H1 (cell line): ENCODE measurements at regions not wholly inside any gene's neighbourhood (a gene's known extent, or its start where the extent isn't known, plus 50 kb on each side); places are given as distances from the start of the nearest gene placed in this dataset.
"Not testable (repeated sequence)": the region's sequence is repeated elsewhere in the genome, so short reads cannot be mapped to it uniquely, and the experiment has no call there.

ENCODE experiments used
- CTCF ChIA-PET: fragments of 300-600 bp; sonication (Branson Sonifier 250); formaldehyde crosslinking; loops from one replicate; lab custom pipeline; 2021; ENCODE audit not compliant: partially characterized antibody; lab: Charles Lee
- POLR2A ChIA-PET: fragments of 300-600 bp; sonication (Branson Sonifier 250); formaldehyde crosslinking; loops from one replicate; lab custom pipeline; 2021; ENCODE audit warnings: inconsistent platforms; ENCODE audit not compliant: partially characterized antibody; lab: Charles Lee
- DNase-seq, 2 experiments: peaks; one replicate each; pipeline versions ENCODE4 v3.0.0 to v3.0.0-alpha.2; 2010 to 2022; ENCODE audit warnings: low spot score in 2 of 2, low read depth in 1 of 2, mixed read lengths in 1 of 2
- FAIRE-seq: peaks from 2 replicates; lab custom pipeline; 2011; peaks lifted over from hg19 to GRCh38; lab: Jason Lieb, UNC
- H2AFZ ChIP-seq: 2 replicates; pipeline ENCODE4 v1.8.1; 2012; ENCODE audit warnings: low read length, inconsistent platforms
- H2AK5ac ChIP-seq: 2 replicates; pipeline ENCODE4 v1.6.1; 2013; ENCODE audit warnings: low read depth, low read length
- H2BK120ac ChIP-seq: replicated peaks from 2 replicates; pipeline ENCODE3; 2013; ENCODE audit warnings: low read depth, low read length, inconsistent platforms
- H2BK12ac ChIP-seq: 2 replicates; pipeline ENCODE4 v1.6.1; 2013; ENCODE audit warnings: low read depth, low read length
- H2BK15ac ChIP-seq: 2 replicates; pipeline ENCODE4 v1.6.1; 2013; ENCODE audit warnings: low read length
- H2BK20ac ChIP-seq: 2 replicates; pipeline ENCODE4 v1.6.1; 2013; ENCODE audit warnings: low read length
- H2BK5ac ChIP-seq: 2 replicates; pipeline ENCODE4 v1.6.1; 2013; ENCODE audit warnings: low read depth, low read length
- H3K14ac ChIP-seq: 2 replicates; pipeline ENCODE4 v1.6.1; 2013; ENCODE audit warnings: inconsistent platforms; ENCODE audit not compliant: insufficient read length
- H3K18ac ChIP-seq: 2 replicates; pipeline ENCODE4 v1.6.1; 2013; ENCODE audit warnings: low read length; ENCODE audit errors: extremely low read depth
- H3K23ac ChIP-seq: 2 replicates; pipeline ENCODE4 v1.6.1; 2013; ENCODE audit warnings: inconsistent platforms; ENCODE audit not compliant: insufficient read length
- H3K23me2 ChIP-seq: 2 replicates; pipeline ENCODE4 v1.6.1; 2013; ENCODE audit warnings: low read depth, low read length
- H3K27ac ChIP-seq: 2 replicates; pipeline ENCODE4 v1.6.1; 2011; ENCODE audit warnings: low read depth, low read length, inconsistent platforms
- H3K27me3 ChIP-seq, 4 experiments: replicated peaks in 1 of 4; 1 replicate in 1 of 4; 2 replicates in 3 of 4; pipeline versions ENCODE4 v1.6.1 to v1.8.1; 2011 to 2013; ENCODE audit warnings: low read length in 3 of 4, mild to moderate bottlenecking in 3 of 4, inconsistent platforms in 2 of 4, mixed read lengths in 2 of 4, moderate library complexity in 1 of 4; ENCODE audit not compliant: control insufficient read depth in 3 of 4, insufficient read depth in 3 of 4; ENCODE audit errors: extremely low read depth in 1 of 4
- H3K36me3 ChIP-seq, 4 experiments: 2 replicates each; pipeline versions ENCODE4 v1.6.1 to v1.8.1; 2011 to 2013; ENCODE audit warnings: mild to moderate bottlenecking in 4 of 4, low read length in 3 of 4, moderate library complexity in 2 of 4, control low read depth in 1 of 4, inconsistent platforms in 1 of 4; ENCODE audit not compliant: insufficient read depth in 4 of 4, control insufficient read depth in 2 of 4
- H3K4ac ChIP-seq: replicated peaks from 2 replicates; pipeline ENCODE3; 2013; ENCODE audit warnings: low read length, low read depth, mixed read lengths, inconsistent platforms; ENCODE audit not compliant: insufficient read length
- H3K4me1 ChIP-seq, 4 experiments: replicated peaks in 1 of 4; 1 replicate in 1 of 4; 2 replicates in 3 of 4; pipeline versions ENCODE4 v1.6.1 to v1.8.1; 2011 to 2013; ENCODE audit warnings: low read length in 3 of 4, inconsistent platforms in 2 of 4, mixed read lengths in 1 of 4; ENCODE audit not compliant: insufficient read depth in 4 of 4, control insufficient read depth in 3 of 4
- H3K4me2 ChIP-seq, 2 experiments: 2 replicates each; pipeline versions ENCODE4 v1.6.1 to v1.8.1; 2011 to 2013; ENCODE audit warnings: low read depth in 2 of 2, low read length in 2 of 2, control low read depth in 1 of 2, inconsistent platforms in 1 of 2, mild to moderate bottlenecking in 1 of 2; ENCODE audit not compliant: insufficient read depth in 1 of 2
- H3K4me3 ChIP-seq, 4 experiments: fragments of 200-600, 300-600 bp in 1 of 4; sonication (generic), shearing (Covaris generic), sonication (Bioruptor Twin) in 1 of 4; 2 replicates each; pipeline versions ENCODE4 v1.5.1 to v1.8.1; 2011 to 2016; ENCODE audit warnings: low read length in 4 of 4, low read depth in 3 of 4, control low read depth in 2 of 4, inconsistent platforms in 2 of 4, mild to moderate bottlenecking in 2 of 4, mixed read lengths in 1 of 4, moderate library complexity in 1 of 4; ENCODE audit not compliant: insufficient read depth in 2 of 4; ENCODE audit errors: extremely low read depth in 1 of 4
- H3K56ac ChIP-seq: replicated peaks from 2 replicates; pipeline ENCODE3; 2013; ENCODE audit warnings: low read depth, mild to moderate bottlenecking, mixed read lengths, low read length, inconsistent platforms; ENCODE audit not compliant: insufficient read length
- H3K79me1 ChIP-seq: 2 replicates; pipeline ENCODE4 v1.6.1; 2013; ENCODE audit warnings: low read depth, low read length, control low read depth
- H3K79me2 ChIP-seq, 2 experiments: 2 replicates each; pipeline versions ENCODE4 v1.6.1 to v1.8.1; 2012 to 2013; ENCODE audit warnings: low read length in 2 of 2, mild to moderate bottlenecking in 2 of 2, inconsistent platforms in 1 of 2; ENCODE audit not compliant: insufficient read depth in 2 of 2, control insufficient read depth in 1 of 2
- H3K9ac ChIP-seq, 4 experiments: replicated peaks in 1 of 4; 1 replicate in 1 of 4; 2 replicates in 3 of 4; pipeline versions ENCODE4 v1.6.1 to v1.8.1; 2011 to 2013; ENCODE audit warnings: low read depth in 3 of 4, low read length in 3 of 4, control low read depth in 2 of 4, mild to moderate bottlenecking in 2 of 4, moderate library complexity in 2 of 4, inconsistent platforms in 1 of 4; ENCODE audit errors: extremely low read depth in 1 of 4
- H3K9me3 ChIP-seq, 2 experiments: 2 replicates each; pipeline versions ENCODE4 v1.6.1 to v1.8.1; 2012 to 2013; ENCODE audit warnings: mild to moderate bottlenecking in 2 of 2, moderate library complexity in 2 of 2, control low read depth in 1 of 2, inconsistent platforms in 1 of 2, low read depth in 1 of 2, low read length in 1 of 2, mixed read lengths in 1 of 2; ENCODE audit not compliant: insufficient read depth in 2 of 2
- H4K20me1 ChIP-seq, 2 experiments: replicated peaks in 1 of 2; 2 replicates each; pipeline versions ENCODE3 to v1.8.1; 2011 to 2013; ENCODE audit warnings: inconsistent platforms in 2 of 2, low read length in 2 of 2, mild to moderate bottlenecking in 1 of 2; ENCODE audit not compliant: insufficient read depth in 2 of 2, control insufficient read depth in 1 of 2
- H4K5ac ChIP-seq: 2 replicates; pipeline ENCODE4 v1.6.1; 2013; ENCODE audit warnings: low read length, low read depth, mixed read lengths, inconsistent platforms; ENCODE audit not compliant: insufficient read length
- H4K8ac ChIP-seq: 2 replicates; pipeline ENCODE4 v1.8.0; 2013; ENCODE audit warnings: mild to moderate bottlenecking, moderate library complexity, low read length, inconsistent platforms; ENCODE audit not compliant: insufficient read depth; ENCODE audit errors: extremely low read depth
- H4K91ac ChIP-seq: replicated peaks from 2 replicates; pipeline ENCODE3; 2013; ENCODE audit warnings: low read length, mixed read lengths, inconsistent platforms; ENCODE audit not compliant: insufficient read length
- whole genome bisulfite sequencing, 2 experiments: shearing (Covaris generic) in 1 of 2; methylation state at CpG; one replicate each; pipeline versions ENCODE4 v1.1.6 to v1.1.7; 2013 to 2015; ENCODE audit warnings: low lambda C conversion rate in 2 of 2, mixed read lengths in 2 of 2, inconsistent platforms in 1 of 2, low coverage in 1 of 2, missing lambda C conversion rate in 1 of 2; ENCODE audit not compliant: insufficient replicate concordance in 2 of 2, insufficient coverage in 1 of 2, insufficient read length in 1 of 2; ENCODE audit errors: extremely low coverage in 1 of 2, missing lambda C conversion rate in 1 of 2; 5-methylcytosine and 5-hydroxymethylcytosine counted together

DNA sequence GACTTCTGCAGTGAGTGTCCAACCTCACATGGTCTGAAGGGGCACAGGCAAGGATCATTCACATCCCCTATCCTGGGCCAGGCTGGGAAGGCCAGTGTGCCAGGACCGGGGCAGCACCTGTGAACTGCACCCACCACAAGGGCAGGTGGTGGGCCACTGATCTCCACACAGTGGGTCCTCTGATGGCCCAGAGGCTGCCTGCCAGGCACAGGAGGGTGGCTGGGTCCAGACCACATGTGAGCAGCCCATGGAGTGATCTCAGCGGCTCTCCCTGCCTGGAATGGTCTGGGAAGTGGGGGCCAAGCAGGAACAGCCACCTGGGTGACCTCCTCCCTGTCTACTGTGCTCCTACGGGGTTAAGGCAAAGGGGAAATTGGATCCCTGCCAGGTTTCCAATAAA is 508.5 kb downstream of the FOXD4L4 start:
- H3K27me3 ChIP-seq, H2BK120ac ChIP-seq, H3K23ac ChIP-seq, H3K23me2 ChIP-seq, POLR2A ChIA-PET, H2BK15ac ChIP-seq, H3K14ac ChIP-seq, H3K4me1 ChIP-seq, H2BK5ac ChIP-seq, H3K9ac ChIP-seq, H3K79me2 ChIP-seq, H4K91ac ChIP-seq, H3K36me3 ChIP-seq, H3K27ac ChIP-seq, H3K79me1 ChIP-seq, H3K4me3 ChIP-seq, H4K5ac ChIP-seq, H3K4me2 ChIP-seq, CTCF ChIA-PET, H3K9me3 ChIP-seq, H4K20me1 ChIP-seq, FAIRE-seq, H2BK20ac ChIP-seq, H2AK5ac ChIP-seq, H2AFZ ChIP-seq, H3K18ac ChIP-seq, H3K56ac ChIP-seq, H2BK12ac ChIP-seq, H3K4ac ChIP-seq, H4K8ac ChIP-seq, DNase-seq: not testable (repeated sequence)
- 100% methylated on average over 1 of the region's 3 CpGs; no CpG with 5 or more reads in 1 of the 2 experiments for WGBS, 2 experiments

DNA sequence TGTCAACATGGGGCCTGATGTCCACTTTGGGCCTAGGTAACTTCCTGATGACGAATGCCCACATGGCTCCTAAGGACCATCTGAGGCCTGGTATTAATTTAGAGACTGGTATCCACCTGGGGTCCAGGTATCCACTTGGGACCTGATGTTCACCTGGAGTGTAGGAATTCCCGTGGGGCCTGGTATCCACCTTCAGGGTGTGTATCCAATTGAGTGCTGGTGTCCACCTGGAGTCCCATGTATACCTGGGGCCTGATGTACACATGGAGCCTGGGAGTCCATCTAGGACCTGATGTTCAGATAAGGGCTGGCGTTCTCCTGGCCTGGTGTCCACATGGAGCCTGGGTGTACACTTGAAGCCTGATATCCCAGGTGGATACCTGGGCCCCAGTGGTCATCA is 520.6 kb downstream of the FOXD4L4 start:
- H2BK12ac ChIP-seq, H3K4me1 ChIP-seq, FAIRE-seq, H3K27me3 ChIP-seq, DNase-seq, POLR2A ChIA-PET, H4K8ac ChIP-seq, H3K23me2 ChIP-seq, H4K5ac ChIP-seq, H2BK5ac ChIP-seq, H2AK5ac ChIP-seq, H3K4me2 ChIP-seq, H3K9ac ChIP-seq, H2BK15ac ChIP-seq, H3K4me3 ChIP-seq, H3K36me3 ChIP-seq, H2BK120ac ChIP-seq, H3K23ac ChIP-seq, H4K20me1 ChIP-seq, H3K27ac ChIP-seq, H4K91ac ChIP-seq, H2AFZ ChIP-seq, H3K4ac ChIP-seq, H3K18ac ChIP-seq, H3K9me3 ChIP-seq, H3K14ac ChIP-seq, H3K79me1 ChIP-seq, H3K79me2 ChIP-seq, CTCF ChIA-PET, H3K56ac ChIP-seq, H2BK20ac ChIP-seq: not testable (repeated sequence)
- 100% methylated on average over 1 of the region's 3 CpGs; no CpG with 5 or more reads in 1 of the 2 experiments for WGBS, 2 experiments
